ENCODE measurements at regions not wholly inside any gene's neighbourhood (a gene's known extent, or its start where the extent isn't known, plus 50 kb on each side); places are given as distances from the start of the nearest gene placed in this dataset.

GRCh38 chr1:235017191-235017590 is 111.4 kb downstream of the TOMM20 start:
- H3K27me3 ChIP-seq (ENCODE audit: insufficient read depth, low read length): no peaks in the 10 kb centered on the region
- no peak overlapping the region for H3K4me3 ChIP-seq (ENCODE audit: low read length)
- H3K9ac ChIP-seq (ENCODE audit: low read depth, low read length): no peak overlapping the region
- H3K27ac ChIP-seq (ENCODE audit: low read length): no peak overlapping the region
- H3K9me3 ChIP-seq (ENCODE audit: insufficient read depth, low read depth, low read length): no peaks in the 10 kb centered on the region
- H3K4me1 ChIP-seq (ENCODE audit: insufficient read depth, low read length): peaks cover under 1% of the 10 kb centered on the region; the same call in 1 of the 2 replicates
- H3K36me3 ChIP-seq (ENCODE audit: insufficient read depth, low read depth, low read length): no peaks in the 10 kb centered on the region

DNA sequence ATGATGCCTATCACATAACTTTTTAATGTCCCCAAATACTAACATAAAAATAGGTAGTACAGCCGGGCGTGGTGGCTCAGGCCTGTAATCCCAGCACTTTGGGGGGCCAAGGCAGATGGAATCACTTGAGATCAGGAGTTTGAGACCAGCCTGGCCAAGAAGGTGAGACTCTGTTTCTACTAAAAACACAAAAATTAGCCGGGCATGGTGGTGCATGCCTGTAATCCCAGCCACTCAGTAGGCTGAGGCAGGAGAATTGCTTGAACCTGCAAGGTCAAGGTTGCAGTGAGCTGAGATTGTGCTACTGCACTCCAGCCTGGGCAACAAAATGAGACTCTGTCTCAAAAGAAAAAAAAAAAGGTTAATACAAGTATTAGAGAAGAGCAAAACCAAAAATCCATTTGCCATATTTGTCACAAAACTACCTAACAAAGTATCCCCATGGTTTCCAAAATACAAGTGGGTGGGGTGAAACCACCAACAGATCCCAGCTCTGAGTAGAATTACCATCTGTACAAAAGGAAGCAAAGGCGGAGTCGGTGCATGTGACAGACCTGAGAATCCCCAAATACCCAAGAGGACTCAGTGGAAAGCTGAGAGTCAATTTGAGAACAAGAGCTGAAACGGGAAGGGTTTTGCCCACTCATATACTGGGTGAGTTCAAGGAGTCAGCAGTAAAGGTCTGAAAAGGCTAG is 113.2 kb downstream of the TOMM20 start:
- H3K4me3 ChIP-seq (ENCODE audit: low read length): no peak overlapping the region
- H3K27me3 ChIP-seq (ENCODE audit: insufficient read depth, low read length): no peaks in the 10 kb centered on the region
- H3K4me1 ChIP-seq (ENCODE audit: insufficient read depth, low read length): no peaks in the 10 kb centered on the region
- no peak overlapping the region for H3K27ac ChIP-seq (ENCODE audit: low read length)
- H3K9me3 ChIP-seq (ENCODE audit: insufficient read depth, low read depth, low read length): no peaks in the 10 kb centered on the region
- H3K36me3 ChIP-seq (ENCODE audit: insufficient read depth, low read depth, low read length): no peaks in the 10 kb centered on the region
- H3K9ac ChIP-seq (ENCODE audit: low read depth, low read length): no peak overlapping the region

- no peak overlapping the region for H3K9ac ChIP-seq (ENCODE audit: low read depth, low read length)
- no peaks in the 10 kb centered on the region for H3K9me3 ChIP-seq (ENCODE audit: insufficient read depth, low read depth, low read length)
- H3K4me3 ChIP-seq (ENCODE audit: low read length): no peak overlapping the region
- H3K36me3 ChIP-seq (ENCODE audit: insufficient read depth, low read depth, low read length): no peaks in the 10 kb centered on the region
- no peaks in the 10 kb centered on the region for H3K4me1 ChIP-seq (ENCODE audit: insufficient read depth, low read length)
- H3K27me3 ChIP-seq (ENCODE audit: insufficient read depth, low read length): no peaks in the 10 kb centered on the region
- no peak overlapping the region for H3K27ac ChIP-seq (ENCODE audit: low read length)
Observed at GRCh38 chr1:235014756-235015155, 113.9 kb downstream of the TOMM20 start.

GRCh38 chr1:235013512-235013911 is 115.1 kb downstream of the TOMM20 start:
- Histone ChIP-seq H3K4me1 (ENCODE audit: insufficient read depth, low read length) (no peaks in the 10 kb centered on the region), H3K9me3 (ENCODE audit: insufficient read depth, low read depth, low read length) (no peaks in the 10 kb centered on the region), H3K36me3 (ENCODE audit: insufficient read depth, low read depth, low read length) (no peaks in the 10 kb centered on the region)

DNA sequence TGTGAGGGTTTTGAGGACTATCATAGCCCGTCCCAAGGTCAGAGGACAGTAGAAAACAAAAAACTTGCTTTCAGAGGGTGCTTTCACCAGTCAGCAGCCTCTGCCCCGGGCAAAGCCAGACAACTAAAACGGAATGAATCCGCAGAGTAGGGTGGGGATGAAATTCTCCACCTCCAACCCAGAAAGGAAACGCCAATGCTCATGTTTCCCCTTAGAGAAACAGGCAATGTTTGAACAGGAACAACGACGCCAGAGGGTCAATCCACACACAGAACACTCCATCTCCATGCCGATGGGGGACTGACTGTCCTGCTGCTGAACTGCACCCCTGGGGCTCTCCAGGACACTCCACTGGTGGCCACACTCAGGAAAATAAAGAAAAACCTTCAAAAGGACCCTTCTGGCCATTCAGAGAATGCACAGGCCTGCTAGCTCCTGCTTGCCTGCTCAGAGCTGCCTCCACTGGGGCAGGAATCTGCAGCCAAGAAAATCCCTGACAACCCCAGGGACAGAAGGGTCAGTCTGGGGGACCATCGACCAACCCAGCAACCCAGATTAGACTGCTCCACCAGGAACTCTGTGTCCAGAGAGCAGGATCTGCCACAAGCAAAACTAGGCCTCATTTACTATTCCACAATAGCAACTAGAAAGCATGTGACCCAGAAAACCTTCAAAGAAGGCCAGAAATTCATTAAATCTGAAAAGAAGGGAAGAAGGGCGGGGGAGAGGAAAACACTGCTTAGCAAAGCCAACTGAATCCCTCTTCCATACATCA is 116.0 kb downstream of the TOMM20 start:
- Histone ChIP-seq H3K9me3 (ENCODE audit: insufficient read depth, low read depth, low read length) (no peaks in the 10 kb centered on the region), H3K4me3 (ENCODE audit: low read length) (no peak overlapping the region), H3K4me1 (ENCODE audit: insufficient read depth, low read length) (no peaks in the 10 kb centered on the region), H3K9ac (ENCODE audit: low read depth, low read length) (no peak overlapping the region), H3K27me3 (ENCODE audit: insufficient read depth, low read length) (no peaks in the 10 kb centered on the region), H3K27ac (ENCODE audit: low read length) (no peak overlapping the region), H3K36me3 (ENCODE audit: insufficient read depth, low read depth, low read length) (no peaks in the 10 kb centered on the region)

More at GRCh38 chr1:235013512-235013911, 115.1 kb downstream of the TOMM20 start:
- H3K27me3 ChIP-seq (ENCODE audit: insufficient read depth, low read length): no peaks in the 10 kb centered on the region
- H3K27ac ChIP-seq (ENCODE audit: low read length): no peak overlapping the region
- H3K9ac ChIP-seq (ENCODE audit: low read depth, low read length): no peak overlapping the region
- no peak overlapping the region for H3K4me3 ChIP-seq (ENCODE audit: low read length)

DNA sequence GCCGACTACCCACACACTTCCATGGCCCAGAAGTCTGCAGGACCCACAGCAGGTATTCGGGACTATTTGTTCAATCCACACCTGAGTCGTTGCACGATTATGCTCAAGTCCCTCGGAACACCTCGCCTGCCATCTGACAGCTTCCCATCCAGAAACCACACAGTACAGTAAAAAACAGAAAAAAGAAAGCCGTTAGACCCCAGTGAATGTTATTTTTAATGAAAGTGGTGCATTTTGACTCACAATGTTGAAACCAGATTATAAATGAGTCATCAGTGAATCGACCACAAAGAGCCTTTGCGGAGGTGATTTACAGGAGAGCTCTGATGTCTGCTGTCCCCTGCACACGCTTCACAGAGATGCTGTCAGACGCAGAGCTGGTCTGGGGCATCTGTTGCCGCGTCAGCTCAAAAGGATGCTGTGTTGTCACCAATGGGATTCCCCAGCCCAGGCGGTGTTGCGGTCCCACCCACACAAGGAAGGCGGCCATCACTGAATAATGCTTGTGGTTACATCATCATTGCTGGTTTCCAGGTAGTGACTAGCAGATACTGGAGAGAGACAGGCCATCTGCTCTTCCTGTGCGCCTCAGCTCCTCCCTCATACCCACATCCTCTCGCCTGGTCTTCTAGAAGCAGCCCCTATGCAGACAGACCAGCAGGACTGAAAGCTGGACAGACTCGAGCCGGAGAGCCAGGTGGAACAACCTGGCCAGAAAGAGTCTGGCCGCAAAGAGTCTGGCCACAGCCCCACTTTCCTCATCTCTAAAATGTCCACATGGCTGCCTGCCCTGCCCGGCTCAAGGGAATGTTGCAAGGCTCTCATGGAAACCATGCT is 116.8 kb downstream of the TOMM20 start:
- H3K36me3 ChIP-seq (ENCODE audit: insufficient read depth, low read depth, low read length): no peaks in the 10 kb centered on the region
- H3K4me1 ChIP-seq (ENCODE audit: insufficient read depth, low read length): no peaks in the 10 kb centered on the region
- H3K9me3 ChIP-seq (ENCODE audit: insufficient read depth, low read depth, low read length): no peaks in the 10 kb centered on the region
- no peak overlapping the region for H3K9ac ChIP-seq (ENCODE audit: low read depth, low read length)
- H3K27me3 ChIP-seq (ENCODE audit: insufficient read depth, low read length): no peaks in the 10 kb centered on the region
- no peak overlapping the region for H3K4me3 ChIP-seq (ENCODE audit: low read length)
- no peak overlapping the region for H3K27ac ChIP-seq (ENCODE audit: low read length)

- Histone ChIP-seq H3K27ac (ENCODE audit: low read length) (no peak overlapping the region), H3K4me1 (ENCODE audit: insufficient read depth, low read length) (no peaks in the 10 kb centered on the region), H3K9me3 (ENCODE audit: insufficient read depth, low read depth, low read length) (no peaks in the 10 kb centered on the region), H3K36me3 (ENCODE audit: insufficient read depth, low read depth, low read length) (no peaks in the 10 kb centered on the region), H3K9ac (ENCODE audit: low read depth, low read length) (no peak overlapping the region), H3K27me3 (ENCODE audit: insufficient read depth, low read length) (no peaks in the 10 kb centered on the region), H3K4me3 (ENCODE audit: low read length) (no peak overlapping the region)
Observed at GRCh38 chr1:235011064-235011598, 117.5 kb downstream of the TOMM20 start.

GRCh38 chr1:235009561-235010306 is 118.9 kb downstream of the TOMM20 start:
- no peak overlapping the region for H3K9ac ChIP-seq (ENCODE audit: low read depth, low read length)
- no peaks in the 10 kb centered on the region for H3K27me3 ChIP-seq (ENCODE audit: insufficient read depth, low read length)
- no peaks in the 10 kb centered on the region for H3K36me3 ChIP-seq (ENCODE audit: insufficient read depth, low read depth, low read length)
- no peaks in the 10 kb centered on the region for H3K4me1 ChIP-seq (ENCODE audit: insufficient read depth, low read length)
- H3K27ac ChIP-seq (ENCODE audit: low read length): no peak overlapping the region
- H3K9me3 ChIP-seq (ENCODE audit: insufficient read depth, low read depth, low read length): no peaks in the 10 kb centered on the region
- no peak overlapping the region for H3K4me3 ChIP-seq (ENCODE audit: low read length)

- no peaks in the 10 kb centered on the region for H3K27me3 ChIP-seq (ENCODE audit: insufficient read depth, low read length)
- no peaks in the 10 kb centered on the region for H3K36me3 ChIP-seq (ENCODE audit: insufficient read depth, low read depth, low read length)
- no peak overlapping the region for H3K4me3 ChIP-seq (ENCODE audit: low read length)
- H3K9me3 ChIP-seq (ENCODE audit: insufficient read depth, low read depth, low read length): no peaks in the 10 kb centered on the region
- no peak overlapping the region for H3K27ac ChIP-seq (ENCODE audit: low read length)
- H3K9ac ChIP-seq (ENCODE audit: low read depth, low read length): no peak overlapping the region
- no peaks in the 10 kb centered on the region for H3K4me1 ChIP-seq (ENCODE audit: insufficient read depth, low read length)
Observed at GRCh38 chr1:235009074-235009473, 119.6 kb downstream of the TOMM20 start.

DNA sequence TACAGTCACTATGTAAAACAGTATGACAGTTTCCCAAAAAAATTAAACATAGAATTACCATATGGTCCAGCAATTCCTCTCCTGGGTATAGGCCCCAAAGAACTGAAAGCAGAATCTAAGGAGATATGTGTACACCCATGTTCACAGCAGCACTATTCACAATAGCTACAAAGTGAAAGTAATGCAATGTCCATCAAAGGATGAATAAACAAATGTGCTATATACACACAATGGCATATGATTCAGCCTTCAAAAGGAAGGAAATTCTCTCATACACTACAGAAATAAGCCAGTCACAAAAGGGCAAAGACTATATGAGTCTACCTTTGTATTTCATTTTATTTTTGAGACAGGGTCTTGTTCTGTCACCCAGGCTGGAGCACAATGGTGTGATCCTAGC is 120.4 kb downstream of the TOMM20 start:
- Histone ChIP-seq H3K36me3 (ENCODE audit: insufficient read depth, low read depth, low read length) (no peaks in the 10 kb centered on the region), H3K27ac (ENCODE audit: low read length) (no peak overlapping the region), H3K9me3 (ENCODE audit: insufficient read depth, low read depth, low read length) (no peaks in the 10 kb centered on the region), H3K4me1 (ENCODE audit: insufficient read depth, low read length) (no peaks in the 10 kb centered on the region), H3K27me3 (ENCODE audit: insufficient read depth, low read length) (no peaks in the 10 kb centered on the region), H3K9ac (ENCODE audit: low read depth, low read length) (no peak overlapping the region), H3K4me3 (ENCODE audit: low read length) (no peak overlapping the region)

GRCh38 chr1:235006816-235007215 is 121.8 kb downstream of the TOMM20 start:
- H3K36me3 ChIP-seq (ENCODE audit: insufficient read depth, low read depth, low read length): no peaks in the 10 kb centered on the region
- no peak overlapping the region for H3K27ac ChIP-seq (ENCODE audit: low read length)
- H3K9me3 ChIP-seq (ENCODE audit: insufficient read depth, low read depth, low read length): no peaks in the 10 kb centered on the region
- no peaks in the 10 kb centered on the region for H3K4me1 ChIP-seq (ENCODE audit: insufficient read depth, low read length)
- no peaks in the 10 kb centered on the region for H3K27me3 ChIP-seq (ENCODE audit: insufficient read depth, low read length)
- no peak overlapping the region for H3K4me3 ChIP-seq (ENCODE audit: low read length)
- no peak overlapping the region for H3K9ac ChIP-seq (ENCODE audit: low read depth, low read length)

Data from iPS-20b (cell line).